ENCODE measurements at regions not wholly inside any gene's neighbourhood (a gene's known extent, or its start where the extent isn't known, plus 50 kb on each side); places are given as distances from the start of the nearest gene placed in this dataset.
A peak's percentile ranks its signal among the peaks of the same experiment; 100 is the strongest.

DNA sequence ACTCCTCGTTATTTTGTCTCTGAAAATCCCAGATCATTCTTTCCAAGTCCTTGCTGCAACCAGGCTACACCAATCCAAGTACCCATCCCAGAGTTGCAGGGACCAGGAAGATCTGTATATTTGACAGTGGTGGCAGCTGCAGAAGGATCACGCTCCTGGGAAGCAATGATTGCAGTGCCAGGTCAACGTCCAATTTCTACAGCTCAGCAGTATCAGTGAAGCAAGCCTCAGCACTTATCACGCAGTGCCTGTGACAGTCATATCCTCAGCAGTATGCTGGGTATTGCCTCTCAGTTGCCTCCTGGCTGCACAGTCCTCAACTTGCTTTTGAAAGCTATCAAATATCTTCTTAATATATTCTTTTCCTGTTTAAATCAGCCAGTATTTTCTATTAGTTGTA lies 66.7 kb downstream of the BARHL2 start:
- no peak for DNase-seq

DNA sequence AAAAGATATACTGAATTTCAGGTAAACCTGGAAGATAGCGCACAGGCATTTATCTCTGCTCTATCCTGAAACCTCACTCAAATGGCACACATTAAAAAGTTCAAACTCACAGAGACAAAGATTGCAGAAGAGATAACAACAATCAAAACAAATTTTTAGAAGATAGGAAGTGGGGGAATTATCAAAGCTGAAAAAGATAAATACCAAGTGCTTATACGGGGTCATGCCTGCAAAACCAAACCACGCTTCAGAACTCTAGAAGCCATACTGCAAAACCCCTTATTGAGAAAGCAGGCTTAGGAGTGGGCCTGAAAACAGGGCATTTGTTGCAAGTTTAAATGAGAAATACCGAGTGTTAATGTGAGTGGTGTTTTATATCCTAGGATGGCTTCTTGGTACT lies 76.8 kb downstream of the BARHL2 start:
- DNase-seq: no peak

DNA sequence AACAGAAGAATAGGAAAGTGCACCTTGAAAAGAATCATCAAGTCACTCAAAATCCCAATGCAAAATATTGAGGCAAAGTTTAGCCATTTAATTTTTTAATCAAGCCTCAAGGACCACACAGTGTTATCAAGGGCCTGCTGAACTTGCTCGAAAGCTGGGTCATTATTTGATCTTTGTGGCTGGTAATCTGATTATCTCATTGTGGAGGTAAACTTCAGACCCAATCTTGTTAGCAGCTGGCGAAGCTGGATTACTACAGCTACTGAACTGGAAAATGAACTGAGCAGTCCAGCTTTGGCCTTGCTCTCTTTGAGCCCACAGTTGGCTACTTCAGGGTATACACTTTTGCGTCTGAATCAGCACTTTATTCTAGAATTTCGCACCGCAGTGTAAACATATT lies 94.4 kb downstream of the BARHL2 start:
- no peak for DNase-seq

DNA sequence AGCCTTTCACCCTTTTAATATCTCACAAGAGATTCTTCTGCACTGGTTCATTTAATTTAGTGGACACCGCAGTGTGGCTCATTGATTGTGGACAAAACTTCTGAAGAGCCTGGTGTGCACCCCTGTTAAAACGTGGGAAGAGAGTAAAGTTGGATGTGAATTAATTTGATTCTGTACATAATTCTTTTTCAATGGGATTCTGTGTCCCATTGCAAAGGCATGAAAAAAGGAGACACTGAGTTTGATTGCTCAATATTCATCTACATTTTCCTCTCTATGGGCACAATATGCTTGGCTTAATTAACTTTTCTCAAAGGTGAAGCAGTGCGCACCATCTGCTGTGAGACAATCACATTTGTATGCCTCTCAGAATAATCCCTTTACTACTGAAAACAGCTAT lies 95.1 kb downstream of the BARHL2 start:
- DNase-seq: no peak

DNA sequence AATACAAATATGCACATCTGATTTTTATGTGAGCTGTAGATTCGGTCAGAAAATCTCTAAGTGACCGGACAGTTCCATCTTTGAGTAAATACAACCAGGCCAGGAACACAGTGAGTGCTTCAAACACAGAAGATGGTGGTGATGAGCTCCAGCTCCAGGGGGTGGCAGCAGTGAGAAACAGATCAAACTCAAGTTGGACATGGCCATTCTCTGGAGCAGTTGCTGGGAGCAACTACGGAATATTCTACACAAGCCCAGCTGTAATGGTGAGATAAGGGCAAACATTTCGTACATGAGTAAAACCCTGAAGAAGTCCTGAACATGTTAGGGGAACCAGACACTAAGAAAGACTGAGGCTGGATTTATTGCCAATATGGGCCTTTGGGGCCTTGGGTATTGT lies 100.7 kb downstream of the BARHL2 start:
- DNase-seq: no peak

DNA sequence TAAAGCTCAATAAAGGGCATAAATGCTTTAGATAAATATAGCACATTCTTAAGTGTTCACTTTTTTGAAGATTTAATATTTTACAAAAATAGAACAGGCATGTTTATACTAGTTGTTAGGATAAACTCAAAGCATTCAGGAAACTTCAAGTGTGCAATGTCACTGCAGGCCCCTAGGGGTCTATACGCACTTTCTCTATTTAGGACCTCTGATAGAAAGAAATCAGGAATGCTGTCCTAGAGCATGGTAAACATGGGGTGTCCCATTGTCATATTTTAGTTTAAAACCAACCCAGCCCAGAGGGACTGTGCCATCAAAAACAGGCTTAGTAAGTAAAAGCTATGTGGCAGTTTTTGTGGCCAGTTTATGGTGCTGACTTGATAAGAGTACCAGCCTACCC lies 102.2 kb downstream of the BARHL2 start:
- DNase-seq: no peak

DNA sequence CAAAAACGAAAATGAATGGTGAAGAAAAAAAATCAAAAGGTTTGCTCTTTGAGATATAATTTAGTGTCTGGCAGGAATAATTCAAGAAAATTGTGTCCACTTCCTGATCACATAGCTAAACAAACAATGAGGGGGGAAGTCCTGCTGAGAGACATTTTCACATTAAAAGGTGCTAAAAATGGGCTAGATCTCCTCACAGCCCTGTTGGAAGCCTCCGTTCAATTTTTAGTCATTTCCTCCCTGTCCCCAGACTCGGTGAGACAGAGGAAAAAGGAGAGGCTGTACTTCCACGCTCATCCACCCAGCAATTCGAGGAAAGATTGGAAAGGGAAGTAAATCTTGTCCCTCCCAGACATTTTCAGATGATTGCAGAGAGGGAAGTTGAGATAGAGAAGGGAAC lies 103.7 kb downstream of the BARHL2 start:
- DNase-seq: no peak

DNA sequence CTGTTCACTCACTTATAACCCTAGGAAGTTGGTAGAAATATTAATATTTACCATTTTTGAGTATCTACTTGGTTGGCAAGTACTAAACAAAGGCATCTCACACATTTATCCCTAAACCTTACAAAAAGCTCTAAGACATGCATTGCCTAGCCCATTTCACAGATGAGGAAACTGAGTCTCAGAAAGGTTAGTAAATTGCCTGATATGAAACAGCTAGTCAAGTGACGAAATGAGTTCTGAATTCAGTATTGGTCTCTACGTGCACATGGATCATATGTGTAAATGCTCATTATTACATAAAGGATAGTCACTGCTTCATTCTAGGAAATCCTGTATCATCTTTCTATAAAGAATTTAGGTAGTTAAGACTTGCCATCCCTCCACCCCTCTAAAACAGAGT lies 105.1 kb downstream of the BARHL2 start:
- DNase-seq: no peak

DNA sequence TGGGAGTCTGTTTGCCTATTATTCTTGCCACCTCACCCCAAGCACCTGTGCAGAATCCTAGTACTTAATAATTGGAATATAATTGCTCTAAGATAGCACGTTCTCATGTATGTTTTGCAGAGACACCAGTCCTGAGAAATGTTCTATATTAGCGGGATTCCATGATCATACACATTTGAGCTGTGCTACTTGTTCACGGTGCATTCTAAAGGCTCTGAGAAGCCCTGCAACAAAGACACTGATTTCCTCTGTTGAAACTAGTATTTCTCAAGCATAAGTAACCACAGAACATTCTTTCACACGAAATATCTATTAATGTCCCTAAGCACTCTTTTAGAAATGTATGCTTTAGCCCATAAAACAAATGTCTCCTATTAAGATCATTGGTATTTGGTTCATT lies 109.4 kb downstream of the BARHL2 start:
- no peak for DNase-seq

DNA sequence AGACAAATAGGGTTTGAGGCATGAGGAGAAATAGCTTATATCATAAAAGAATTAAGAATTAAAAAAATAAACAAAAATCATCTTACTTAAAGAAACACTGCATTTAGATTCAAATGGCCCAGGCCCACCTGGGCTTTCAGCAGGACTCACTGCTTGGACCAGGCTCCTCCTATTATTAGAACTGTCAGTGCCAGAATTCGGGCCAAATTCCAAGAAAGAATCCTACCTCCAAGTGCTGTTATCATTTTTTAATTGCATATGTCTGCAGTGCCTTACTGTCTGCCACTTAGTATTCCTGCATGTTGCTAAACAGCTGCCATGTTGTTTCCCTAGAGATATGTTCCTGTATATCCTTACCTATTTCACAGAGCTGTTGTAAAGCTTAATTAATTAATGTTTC lies 112.0 kb downstream of the BARHL2 start:
- no peak for DNase-seq

DNA sequence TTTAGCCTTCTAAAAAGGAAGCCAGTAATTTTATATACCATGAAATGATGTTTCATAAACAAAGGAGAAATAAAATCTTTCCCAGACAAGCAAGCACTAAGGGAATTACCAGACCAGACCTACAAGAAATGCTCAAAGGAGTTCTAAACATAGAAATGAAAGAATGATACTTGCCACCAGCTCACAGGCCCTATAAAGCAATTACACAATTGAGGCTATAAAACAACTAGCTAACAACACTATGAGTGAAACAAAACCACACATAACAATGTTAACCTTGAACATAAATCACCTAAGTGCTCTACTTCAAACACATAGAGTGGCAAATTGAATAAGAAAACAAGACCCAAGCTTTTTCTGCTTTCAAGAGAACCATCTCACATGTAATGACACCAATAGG lies 123.8 kb downstream of the BARHL2 start:
- DNase-seq: no peak

DNA sequence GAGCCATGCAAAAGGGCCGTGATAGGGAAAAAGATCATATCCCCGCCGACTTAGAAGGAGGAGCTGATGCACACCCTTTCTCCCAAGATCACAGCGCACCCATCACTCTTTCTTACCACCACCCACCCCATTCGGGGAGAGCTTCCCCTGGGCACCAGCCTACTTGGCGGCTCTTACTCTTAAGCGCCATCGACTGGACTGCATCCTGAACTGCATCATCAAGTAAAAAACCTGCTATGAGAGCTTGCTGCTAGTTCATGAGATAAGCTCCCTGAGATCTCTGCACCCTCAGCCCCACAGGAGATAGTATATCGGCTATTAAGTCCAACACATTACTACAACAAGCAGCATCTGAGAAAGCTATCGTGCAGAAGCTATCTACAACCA lies 125.1 kb downstream of the BARHL2 start:
- DNase-seq: no peak

DNA sequence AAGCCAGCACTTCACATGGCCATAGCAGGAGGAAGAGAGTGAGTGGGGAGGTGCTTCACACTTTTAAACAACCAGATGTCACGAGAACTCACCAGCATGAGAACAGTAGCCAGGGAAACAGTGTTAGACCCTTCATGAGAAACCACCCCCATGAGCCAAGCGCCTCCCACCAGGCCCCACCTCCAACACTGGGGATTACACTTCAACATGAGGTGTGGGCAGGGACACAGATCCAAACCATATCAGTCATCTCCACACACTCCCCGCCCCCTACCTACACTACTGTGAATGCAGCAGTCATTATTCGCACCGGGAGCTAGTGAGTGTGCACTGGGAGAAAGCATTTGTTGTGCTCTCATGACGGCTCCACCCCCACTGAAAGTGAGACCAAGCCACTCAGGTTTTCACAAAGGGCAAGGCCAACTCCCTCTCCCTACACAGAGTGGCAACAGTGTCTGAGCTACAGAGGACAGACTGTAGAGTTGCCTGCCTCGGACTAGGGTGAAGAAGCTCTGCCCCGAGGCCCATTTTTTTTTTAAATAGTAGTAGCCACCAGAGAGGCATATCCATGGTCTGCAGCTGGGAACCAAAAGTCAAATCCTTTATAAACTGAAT lies 125.6 kb downstream of the BARHL2 start:
- no peak for DNase-seq

DNA sequence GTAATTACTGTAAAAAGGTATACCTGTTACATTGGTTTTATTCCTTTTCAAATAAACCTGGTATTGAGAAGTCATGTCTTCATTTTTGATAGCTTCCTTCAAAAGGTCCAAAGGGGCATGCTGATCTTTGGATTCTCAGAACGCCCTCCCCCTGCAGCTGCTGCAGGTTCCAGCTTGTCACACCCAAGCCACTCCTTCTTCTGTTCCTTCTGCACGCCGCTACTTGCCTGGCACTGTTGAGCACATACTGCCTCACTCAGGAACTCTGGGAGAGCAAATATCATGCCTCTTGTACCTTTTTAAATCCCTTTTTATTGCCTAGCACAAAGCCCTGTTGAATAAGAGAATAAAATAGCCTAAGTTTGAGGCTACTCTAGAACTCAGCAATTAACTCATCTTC lies 136.9 kb downstream of the BARHL2 start:
- DNase-seq: no peak

DNA sequence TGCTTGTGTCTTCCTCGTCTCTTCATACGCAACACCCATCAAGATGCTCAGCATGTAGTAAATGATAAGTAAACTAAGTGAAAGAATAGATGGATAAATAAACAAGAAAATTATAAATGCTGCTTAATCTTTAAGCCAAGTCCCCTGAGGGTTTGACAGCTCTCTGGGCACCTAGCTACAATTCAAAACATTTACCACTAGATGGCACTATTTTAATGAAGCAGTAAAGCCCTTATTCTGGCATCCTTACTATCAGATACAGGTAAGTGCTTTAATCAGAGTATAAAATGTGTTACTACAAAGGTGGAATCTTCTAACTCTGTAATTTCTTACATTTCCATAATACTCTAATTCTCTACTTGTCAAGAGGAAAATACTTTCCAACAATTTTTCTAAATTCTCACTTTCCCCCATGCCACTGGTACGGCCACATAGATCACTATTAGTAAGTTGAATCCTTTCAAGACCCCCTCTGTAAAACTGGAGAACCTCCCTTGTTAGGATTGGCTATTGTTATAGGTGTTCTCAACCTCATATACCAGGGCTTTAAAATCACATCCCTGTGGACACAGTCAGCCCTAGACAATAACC lies 137.8 kb downstream of the BARHL2 start:
- DNase-seq: peak; percentile 80

DNA sequence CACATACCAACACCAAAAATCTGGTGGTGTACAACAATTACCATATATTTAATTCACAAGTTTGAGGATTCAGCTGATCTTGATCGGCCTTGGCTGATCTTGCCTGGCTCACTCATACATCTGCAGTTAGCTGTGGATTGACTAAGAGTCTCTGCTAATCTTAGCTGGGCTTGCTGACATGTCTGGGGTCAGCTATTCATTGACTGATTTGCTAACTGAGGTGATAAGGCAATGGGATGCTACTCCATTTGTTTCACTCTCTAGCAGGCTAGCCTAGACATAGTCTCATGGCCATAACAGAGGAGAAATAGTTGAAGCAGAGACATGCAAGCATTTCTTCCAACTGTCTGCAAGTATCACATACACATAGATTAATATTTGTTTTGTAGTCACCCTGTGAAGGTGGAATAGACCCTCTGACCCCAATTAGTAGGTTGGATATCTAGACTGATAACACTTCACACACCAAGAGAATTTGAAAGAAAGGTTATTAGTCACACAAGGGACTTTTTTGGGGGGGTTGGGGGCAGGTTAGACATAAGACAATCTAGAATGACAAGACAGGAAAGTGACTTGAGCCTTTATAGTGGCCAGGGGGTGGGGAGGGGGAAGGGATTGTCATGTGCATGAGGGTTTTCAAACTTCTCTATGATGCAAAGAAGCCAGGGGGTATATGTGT lies 142.3 kb downstream of the BARHL2 start:
- DNase-seq: no peak

DNA sequence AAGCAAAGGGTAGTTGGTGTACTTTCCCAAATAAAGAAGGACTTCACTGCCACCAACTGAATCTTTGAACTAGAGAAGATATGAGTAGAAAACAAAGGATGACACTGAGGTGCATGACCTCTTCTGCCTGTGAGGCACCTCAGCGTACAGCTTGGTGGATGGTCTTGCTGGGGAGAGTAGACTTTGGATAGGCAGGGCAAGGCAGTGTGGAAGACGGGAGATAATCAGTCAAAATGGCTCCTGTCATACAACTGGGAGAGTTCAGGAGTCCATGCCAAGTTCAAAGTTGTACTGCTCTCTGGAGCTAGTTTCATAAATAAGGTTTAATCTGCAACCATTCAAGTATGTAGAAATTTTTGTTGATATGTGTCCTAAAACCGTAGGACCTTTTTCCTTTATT lies 143.4 kb downstream of the BARHL2 start:
- no peak for DNase-seq

DNA sequence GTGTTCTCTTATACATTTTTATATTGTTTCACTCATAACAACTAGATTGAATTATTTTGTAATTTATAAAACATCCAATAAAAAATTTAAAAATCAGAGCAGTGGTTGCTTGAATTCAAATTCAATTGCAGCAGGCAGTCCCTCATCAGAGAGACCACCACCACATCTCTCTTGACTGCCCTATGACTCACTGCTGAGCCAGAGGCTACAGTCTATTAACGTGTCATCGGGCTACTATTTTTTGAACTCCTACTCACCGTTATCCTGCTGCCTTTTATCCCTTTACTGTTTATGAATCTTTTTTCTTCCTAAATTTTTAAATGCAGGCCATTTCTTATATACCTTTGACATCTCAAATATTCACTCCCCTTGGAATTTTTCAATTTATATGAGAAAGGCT lies 144.7 kb downstream of the BARHL2 start:
- no peak for DNase-seq

DNA sequence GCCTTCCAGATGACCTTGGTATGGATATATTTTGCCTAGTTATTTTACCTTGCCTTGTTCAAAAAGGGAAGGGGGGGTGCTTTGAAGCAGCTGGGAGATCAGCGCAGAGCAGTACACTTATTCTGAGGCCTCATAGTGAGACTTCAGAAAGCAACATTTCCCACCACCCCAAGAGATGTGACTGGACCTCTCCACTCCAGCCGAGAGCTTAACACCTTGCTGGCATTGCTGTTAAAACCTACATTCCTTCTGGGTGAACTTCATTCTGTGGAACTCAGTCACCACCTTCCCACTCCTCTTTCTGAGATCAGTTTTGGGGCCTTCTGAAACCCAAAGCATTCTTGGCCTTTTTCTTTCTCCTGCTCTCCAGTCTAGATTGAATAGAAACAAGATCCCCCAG lies 148.7 kb downstream of the BARHL2 start:
- no peak for DNase-seq

DNA sequence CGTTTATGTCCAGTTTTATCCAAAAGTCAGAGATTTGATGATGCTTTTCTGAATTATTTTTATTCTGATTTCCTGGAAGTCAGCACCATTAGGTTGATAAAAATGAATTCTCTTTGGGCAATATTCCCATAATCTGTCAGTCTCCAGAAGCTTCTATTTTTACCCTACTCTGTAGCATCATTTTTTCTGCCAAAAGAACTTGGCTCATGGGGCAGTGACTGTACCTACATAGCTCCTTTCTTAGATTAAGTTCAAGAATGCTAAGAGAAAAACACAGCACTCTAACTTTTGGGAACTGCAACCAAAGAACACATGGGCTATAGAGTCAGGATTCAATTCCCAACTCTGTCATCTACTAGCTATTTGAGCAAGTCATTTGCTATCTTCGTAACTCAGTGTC lies 152.9 kb downstream of the BARHL2 start:
- DNase-seq: no peak

DNA sequence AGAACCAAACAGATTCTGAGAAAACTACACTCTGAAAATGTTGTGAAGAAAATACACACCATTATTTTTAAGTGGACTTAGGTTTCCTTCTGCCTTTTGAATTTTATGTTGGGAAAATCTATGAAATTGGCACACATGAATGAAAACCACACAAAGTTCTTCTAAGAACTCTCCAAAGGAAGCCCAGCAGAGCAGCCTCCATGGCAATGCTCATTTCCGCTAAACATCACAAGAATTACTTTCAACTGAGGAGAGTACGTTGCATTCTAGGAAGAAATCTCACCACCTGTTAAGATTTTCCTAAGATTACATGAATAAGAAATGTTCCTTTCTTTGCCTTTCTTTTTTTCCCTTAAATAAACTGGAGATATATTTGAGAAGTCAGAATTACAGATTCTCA lies 154.2 kb downstream of the BARHL2 start:
- no peak for DNase-seq

DNA sequence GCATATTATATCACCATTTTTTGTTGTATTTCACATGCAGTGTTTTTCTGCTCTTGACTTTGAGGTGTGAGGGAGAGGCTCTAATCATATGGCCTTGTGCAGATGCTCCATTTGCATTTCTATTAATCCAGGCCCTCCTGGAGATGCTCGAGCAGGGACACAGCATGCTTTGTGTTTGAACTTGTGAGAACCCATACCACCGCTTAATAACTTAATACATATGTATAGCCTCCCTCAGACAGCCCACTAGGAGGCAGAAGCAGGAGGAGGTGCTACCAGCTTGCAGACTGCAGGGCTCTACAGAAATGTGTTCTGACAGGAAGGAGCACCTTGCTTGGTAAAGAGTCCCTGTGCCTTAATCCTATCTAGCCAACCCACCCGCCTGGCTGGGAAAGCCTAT lies 155.2 kb downstream of the BARHL2 start:
- no peak for DNase-seq

DNA sequence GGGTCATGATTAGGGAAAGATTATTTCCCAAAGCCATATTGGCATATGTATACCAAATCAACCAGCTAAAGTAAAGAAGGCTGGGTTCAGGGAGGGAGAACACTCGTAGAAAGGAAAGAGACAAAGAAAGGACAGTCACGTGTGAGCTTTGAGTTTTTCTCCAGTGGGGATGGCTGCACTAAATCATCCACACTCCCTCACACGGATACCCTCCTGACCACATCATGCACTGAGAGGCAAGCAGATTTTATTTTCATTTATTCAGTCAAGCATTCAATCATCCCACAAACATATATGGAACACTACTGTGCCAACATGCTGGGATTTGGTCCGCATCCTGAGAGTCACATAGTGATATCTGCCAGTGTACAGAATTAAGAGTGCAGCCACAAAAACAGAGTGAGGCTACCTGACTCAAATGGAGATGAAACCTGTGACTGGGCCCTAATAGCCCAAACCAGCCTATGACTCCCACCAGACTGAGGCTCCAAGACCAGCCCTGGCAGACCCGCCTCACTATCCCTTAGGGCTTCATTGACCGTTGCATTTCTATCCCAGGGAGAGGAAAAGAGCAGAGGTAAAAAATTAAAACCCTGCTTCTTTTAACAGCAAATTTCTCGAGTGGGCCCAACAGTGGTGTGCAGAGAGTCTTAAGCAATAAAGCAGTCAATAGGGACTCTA lies 155.9 kb downstream of the BARHL2 start:
- no peak for DNase-seq

DNA sequence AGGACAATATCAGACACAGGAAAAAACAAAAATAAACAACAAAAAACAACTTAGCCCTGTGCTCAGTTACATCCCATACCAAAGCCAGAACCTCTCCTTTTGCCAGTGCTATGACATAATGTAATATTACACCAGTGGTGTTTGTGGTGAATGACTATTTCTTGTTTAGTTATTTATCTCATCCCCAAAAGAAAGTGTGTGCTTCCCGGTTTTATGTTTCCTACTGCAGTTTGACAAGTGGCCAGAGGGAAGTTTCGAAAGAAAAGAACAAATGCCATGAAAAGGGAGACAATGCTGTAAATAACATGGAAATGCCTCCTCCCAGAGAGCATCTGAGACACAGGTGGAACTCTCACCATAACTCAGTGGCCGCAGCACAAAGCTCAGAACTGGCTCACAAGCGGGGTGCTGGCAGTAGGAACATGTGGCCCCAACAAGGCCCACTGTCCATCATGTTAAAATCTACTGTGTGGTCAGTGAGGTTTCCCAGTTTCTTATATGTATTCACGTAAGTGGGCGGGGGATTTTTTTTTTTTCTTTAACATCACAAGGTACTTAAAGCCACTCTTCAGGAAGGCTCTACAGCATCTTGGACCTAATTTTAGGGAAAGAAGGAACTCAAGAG lies 158.2 kb downstream of the BARHL2 start:
- no peak for DNase-seq

Data from NCI-H2029 treated with DMSO at 0.1 percent for 48 hours (cell line).